WI38 (cell line): ENCODE measurements at regions not wholly inside any gene's neighbourhood (a gene's known extent, or its start where the extent isn't known, plus 50 kb on each side); places are given as distances from the start of the nearest gene placed in this dataset.

Experiments used
- H3K4me3 ChIP-seq: 2 replicates; pipeline ENCODE4 v1.5.1; 2011; ENCODE audit warnings: low read depth, mild to moderate bottlenecking, control low read depth, low read length
- CTCF ChIP-seq: IDR thresholded peaks from 2 replicates; pipeline ENCODE4 v1.5.1; 2012; ENCODE audit warnings: low read depth, mild to moderate bottlenecking, control low read depth, low read length

- H3K4me3 ChIP-seq = no peak overlapping the region
- no peak for TF ChIP-seq CTCF
These were observed 212.5 kb downstream of the CSNK2A3 start for GRCh38 chr11:11140510-11140909.

DNA sequence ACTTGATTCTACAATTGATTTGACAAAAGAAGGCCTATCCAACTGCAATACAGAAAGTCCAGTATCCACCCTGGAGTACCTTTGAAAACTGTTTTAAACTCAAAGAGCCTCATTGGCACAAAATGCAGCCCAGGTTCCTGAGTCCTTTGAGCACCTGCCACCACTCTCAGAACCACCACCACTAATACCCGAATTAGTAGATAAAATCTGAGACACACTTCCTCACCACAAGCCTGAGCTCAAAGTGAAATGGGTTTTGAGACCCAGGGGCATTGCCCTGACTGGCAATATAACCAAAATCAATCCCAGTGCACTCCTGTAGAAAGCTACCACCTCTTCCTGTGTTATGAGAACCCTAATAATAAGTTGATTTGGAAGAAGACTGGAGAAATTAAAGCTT, 215.7 kb downstream of the CSNK2A3 start:
- no peak for TF ChIP-seq CTCF
- no peak overlapping the region for H3K4me3 ChIP-seq

DNA sequence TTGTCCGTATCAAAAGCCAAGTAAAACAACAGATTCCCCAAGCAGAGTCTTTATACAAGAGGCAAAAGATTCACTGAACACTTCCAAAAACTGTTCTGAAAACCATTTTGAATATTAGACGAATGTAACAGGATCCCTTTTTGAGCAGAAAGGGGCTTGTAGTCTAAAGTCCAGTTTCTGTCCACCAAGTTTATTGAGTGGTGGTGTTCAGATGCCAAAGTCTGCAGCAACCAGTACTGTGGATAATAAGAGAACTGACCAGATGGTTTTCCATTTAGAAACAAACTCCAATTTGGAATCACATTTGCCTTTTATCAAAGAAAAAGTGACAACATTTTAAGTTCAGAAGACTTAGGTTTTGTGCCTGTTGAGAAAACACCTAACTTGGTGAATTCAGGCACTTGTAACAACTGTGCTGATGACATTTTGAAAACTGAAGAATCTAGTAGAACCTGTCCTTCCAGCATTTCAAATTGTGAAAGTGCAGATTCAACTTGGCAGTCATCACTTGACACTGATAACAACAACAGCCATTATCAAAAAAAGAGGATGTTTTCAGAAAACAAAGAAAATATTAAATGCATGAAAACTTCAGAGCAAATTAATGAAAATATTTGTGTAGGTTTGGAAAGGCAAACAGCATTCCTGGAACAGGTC, 217.1 kb downstream of the CSNK2A3 start:
- no peak overlapping the region for H3K4me3 ChIP-seq
- no peak for TF ChIP-seq CTCF

DNA sequence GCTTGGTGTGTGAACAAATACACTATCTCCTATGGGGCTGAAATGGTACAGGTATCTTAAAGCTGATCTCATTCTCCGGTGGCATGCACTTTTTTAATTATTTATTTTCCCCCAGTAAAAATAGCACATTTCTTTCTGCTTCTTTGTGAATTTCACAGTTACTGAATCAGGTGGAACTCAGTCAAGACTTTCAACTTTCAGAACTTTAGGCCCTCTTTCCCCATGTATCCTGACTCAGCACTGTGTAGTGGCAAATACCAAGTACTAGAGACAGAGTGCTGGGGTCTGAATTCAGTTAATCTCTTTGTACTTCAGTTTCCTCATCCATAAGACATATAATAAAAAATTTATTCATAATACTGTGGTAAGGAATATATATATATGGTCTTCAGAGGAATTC, 223.9 kb downstream of the CSNK2A3 start:
- no peak for TF ChIP-seq CTCF
- H3K4me3 ChIP-seq = no peak overlapping the region

GRCh38 chr11:11125618-11126017, 227.4 kb downstream of the CSNK2A3 start:
- H3K4me3 ChIP-seq = no peak overlapping the region
- TF ChIP-seq CTCF = no peak

DNA sequence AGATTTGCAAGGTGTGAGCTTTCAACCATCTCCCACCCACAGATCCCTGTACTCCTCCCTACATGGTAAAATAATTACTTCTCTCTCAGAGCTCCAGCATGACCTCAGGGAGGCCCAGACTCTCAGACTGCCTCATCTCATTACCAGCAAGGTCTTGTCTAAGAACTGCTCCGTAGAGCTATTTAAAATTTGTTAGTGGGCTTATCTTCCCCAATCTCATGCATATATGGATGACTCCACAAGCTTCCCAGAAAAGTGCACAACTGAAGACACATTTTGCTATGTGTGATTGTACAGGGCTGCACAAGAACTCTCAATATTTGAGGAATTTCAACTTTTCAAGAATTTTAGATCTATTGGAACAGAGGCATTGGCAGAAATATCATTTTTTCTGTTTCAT, 230.3 kb downstream of the CSNK2A3 start:
- TF ChIP-seq CTCF = no peak
- H3K4me3 ChIP-seq = no peak overlapping the region

DNA sequence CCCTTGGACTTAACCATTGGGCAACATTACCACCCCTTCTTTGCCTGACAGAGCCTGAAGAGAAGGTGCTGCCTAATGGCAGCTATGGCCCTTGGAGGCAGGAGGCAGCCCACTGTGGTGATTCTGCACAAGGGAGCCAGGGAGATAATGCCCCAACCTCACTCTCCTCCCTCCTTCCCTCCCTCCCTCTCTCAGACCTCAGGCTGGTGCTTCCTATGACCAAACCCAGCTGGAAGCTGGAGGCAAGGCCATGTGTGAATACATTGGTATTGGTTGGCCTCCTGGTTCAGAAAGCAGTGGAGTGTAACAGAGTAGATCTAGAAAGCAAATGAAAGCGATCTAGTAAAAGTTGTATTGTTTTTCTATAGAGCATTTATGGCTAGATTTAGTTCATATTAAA, 233.1 kb downstream of the CSNK2A3 start:
- no peak overlapping the region for H3K4me3 ChIP-seq
- no peak for TF ChIP-seq CTCF
